T-helper 17 cell (primary cell): ENCODE measurements at regions not wholly inside any gene's neighbourhood (a gene's known extent, or its start where the extent isn't known, plus 50 kb on each side); places are given as distances from the start of the nearest gene placed in this dataset.
"Not testable (repeated sequence)": the region's sequence is repeated elsewhere in the genome, so short reads cannot be mapped to it uniquely, and the experiment has no call there.

Experiments
- ATAC-seq: fragments of 150-1000 bp; cut with Tn5 transposase; 2 replicates; pipeline ENCODE4 v1.10.0; 2021; ENCODE audit warnings: mild to moderate bottlenecking, moderate library complexity
- DNase-seq, 3 donors: peaks; one replicate each; pipeline versions ENCODE4 v3.0.0 to v3.0.0-alpha.2; 2020 to 2021
- H3K9me3 ChIP-seq: one replicate; pipeline ENCODE4 v1.7.0; 2013; ENCODE audit warnings: low read length, mild to moderate bottlenecking; ENCODE audit not compliant: control insufficient read depth, poor library complexity, severe bottlenecking
- H3K27ac Mint-ChIP-seq: one replicate; pipeline ENCODE4 v1.8.0; 2022; ENCODE audit warnings: mild to moderate bottlenecking, moderate library complexity, mixed read lengths
- H3K27me3 Mint-ChIP-seq: one replicate; pipeline ENCODE4 v1.8.0; 2022; ENCODE audit warnings: mixed read lengths
- H3K36me3 Mint-ChIP-seq: one replicate; pipeline ENCODE4 v1.8.0; 2022; ENCODE audit warnings: low read depth, mixed read lengths
- H3K4me1 Mint-ChIP-seq: one replicate; pipeline ENCODE4 v1.8.0; 2022; ENCODE audit warnings: mild to moderate bottlenecking, mixed read lengths
- H3K4me3 Mint-ChIP-seq: one replicate; pipeline ENCODE4 v1.8.0; 2022; ENCODE audit warnings: mild to moderate bottlenecking, moderate library complexity, mixed read lengths

GRCh38 chr12:75954041-75954440 is 77.5 kb downstream of the PHLDA1 start:
- DNase-seq (no peak), ATAC-seq (no peak)
- H3K9me3 ChIP-seq = no peaks in the 10 kb centered on the region
- Mint-ChIP-seq H3K36me3 (peaks cover 2% of the 10 kb centered on the region), H3K4me3 (no peak overlapping the region), H3K27ac (no peak overlapping the region), H3K27me3 (no peaks in the 10 kb centered on the region), H3K4me1 (peaks cover 5% of the 10 kb centered on the region)

GRCh38 chr12:75953312-75953906 is 78.2 kb downstream of the PHLDA1 start:
- peaks cover 2% of the 10 kb centered on the region for H3K36me3 Mint-ChIP-seq
- H3K27ac Mint-ChIP-seq = no peak overlapping the region
- H3K9me3 ChIP-seq = no peaks in the 10 kb centered on the region
- no peaks in the 10 kb centered on the region for H3K27me3 Mint-ChIP-seq
- ATAC-seq (no peak), DNase-seq (no peak)
- no peaks in the 10 kb centered on the region for H3K4me1 Mint-ChIP-seq
- H3K4me3 Mint-ChIP-seq = no peak overlapping the region

GRCh38 chr12:75951399-75952278 is 79.9 kb downstream of the PHLDA1 start:
- H3K4me1 Mint-ChIP-seq = no peaks in the 10 kb centered on the region
- no peaks in the 10 kb centered on the region for H3K27me3 Mint-ChIP-seq
- ATAC-seq (no peak), DNase-seq (no peak)
- H3K27ac Mint-ChIP-seq = no peak overlapping the region
- H3K9me3 ChIP-seq = no peaks in the 10 kb centered on the region
- no peak overlapping the region for H3K4me3 Mint-ChIP-seq
- peaks cover 2% of the 10 kb centered on the region for H3K36me3 Mint-ChIP-seq

- no peak for ATAC-seq
- Mint-ChIP-seq H3K27ac (no peak overlapping the region), H3K27me3 (no peaks in the 10 kb centered on the region), H3K4me1 (peaks cover 9% of the 10 kb centered on the region), H3K36me3 (no peaks in the 10 kb centered on the region), H3K4me3 (no peak overlapping the region)
- no peaks in the 10 kb centered on the region for H3K9me3 ChIP-seq
- DNase-seq = no peak
Measured at GRCh38 chr12:75947156-75947723, 84.3 kb downstream of the PHLDA1 start.

- Mint-ChIP-seq H3K27ac (no peak overlapping the region), H3K4me3 (no peak overlapping the region)
Measured at GRCh38 chr12:75945581-75945980, 86.0 kb downstream of the PHLDA1 start.

GRCh38 chr12:75944905-75945432 is 86.6 kb downstream of the PHLDA1 start:
- H3K9me3 ChIP-seq = no peaks in the 10 kb centered on the region
- ATAC-seq = no peak
- Mint-ChIP-seq H3K27me3 (no peaks in the 10 kb centered on the region), H3K4me1 (peaks cover 9% of the 10 kb centered on the region), H3K27ac (peak overlapping the region; percentile 84), H3K4me3 (no peak overlapping the region), H3K36me3 (no peaks in the 10 kb centered on the region)
- no peak for DNase-seq

More at GRCh38 chr12:75945581-75945980, 86.0 kb downstream of the PHLDA1 start:
- Mint-ChIP-seq H3K27me3 (no peaks in the 10 kb centered on the region), H3K4me1 (peaks cover 9% of the 10 kb centered on the region), H3K36me3 (no peaks in the 10 kb centered on the region)
- ATAC-seq (no peak), DNase-seq (no peak)
- no peaks in the 10 kb centered on the region for H3K9me3 ChIP-seq

- H3K27ac Mint-ChIP-seq = peak overlapping the region; percentile 84
- DNase-seq = no peak
Measured at GRCh38 chr12:75944097-75944904, 87.3 kb downstream of the PHLDA1 start.

GRCh38 chr12:75943730-75944096 is 87.9 kb downstream of the PHLDA1 start:
- ATAC-seq (no peak), DNase-seq (no peak)
- no peaks in the 10 kb centered on the region for H3K9me3 ChIP-seq
- Mint-ChIP-seq H3K4me1 (peaks cover 9% of the 10 kb centered on the region), H3K36me3 (no peaks in the 10 kb centered on the region), H3K27me3 (no peaks in the 10 kb centered on the region), H3K27ac (peak overlapping the region; percentile 84), H3K4me3 (no peak overlapping the region)

More at GRCh38 chr12:75944097-75944904, 87.3 kb downstream of the PHLDA1 start:
- Mint-ChIP-seq H3K27me3 (no peaks in the 10 kb centered on the region), H3K4me3 (no peak overlapping the region), H3K36me3 (no peaks in the 10 kb centered on the region), H3K4me1 (peaks cover 9% of the 10 kb centered on the region)
- peak; percentile 92 for ATAC-seq
- no peaks in the 10 kb centered on the region for H3K9me3 ChIP-seq

GRCh38 chr12:75941661-75942060 is 89.9 kb downstream of the PHLDA1 start:
- not testable (repeated sequence) for H3K27me3 Mint-ChIP-seq, H3K9me3 ChIP-seq, H3K27ac Mint-ChIP-seq, H3K4me3 Mint-ChIP-seq, H3K4me1 Mint-ChIP-seq, DNase-seq, ATAC-seq, H3K36me3 Mint-ChIP-seq

GRCh38 chr12:75939016-75939642 is 92.4 kb downstream of the PHLDA1 start:
- peaks cover 15% of the 10 kb centered on the region for H3K4me1 Mint-ChIP-seq
- DNase-seq (no peak), ATAC-seq (no peak)
- no peak overlapping the region for H3K4me3 Mint-ChIP-seq
- no peaks in the 10 kb centered on the region for H3K9me3 ChIP-seq
- H3K27ac Mint-ChIP-seq = no peak overlapping the region
- H3K36me3 Mint-ChIP-seq = no peaks in the 10 kb centered on the region
- H3K27me3 Mint-ChIP-seq = no peaks in the 10 kb centered on the region

GRCh38 chr12:75938189-75938588 is 93.4 kb downstream of the PHLDA1 start:
- Mint-ChIP-seq H3K4me1 (peaks cover 14% of the 10 kb centered on the region), H3K27me3 (no peaks in the 10 kb centered on the region)

GRCh38 chr12:75937486-75937885 is 94.1 kb downstream of the PHLDA1 start:
- ATAC-seq (no peak), DNase-seq (no peak)
- Mint-ChIP-seq H3K4me1 (peaks cover 14% of the 10 kb centered on the region), H3K4me3 (no peak overlapping the region), H3K27ac (no peak overlapping the region), H3K27me3 (no peaks in the 10 kb centered on the region), H3K36me3 (no peaks in the 10 kb centered on the region)
- no peaks in the 10 kb centered on the region for H3K9me3 ChIP-seq

More at GRCh38 chr12:75938189-75938588, 93.4 kb downstream of the PHLDA1 start:
- no peak overlapping the region for H3K27ac Mint-ChIP-seq
- H3K9me3 ChIP-seq = no peaks in the 10 kb centered on the region
- H3K4me3 Mint-ChIP-seq = no peak overlapping the region
- no peak for ATAC-seq
- DNase-seq = no peak
- no peaks in the 10 kb centered on the region for H3K36me3 Mint-ChIP-seq
